Neutrophil (primary cell): ENCODE measurements at regions not wholly inside any gene's neighbourhood (a gene's known extent, or its start where the extent isn't known, plus 50 kb on each side); places are given as distances from the start of the nearest gene placed in this dataset.
A peak's percentile ranks its signal among the peaks of the same experiment; 100 is the strongest.

Experiments
- H3K27ac ChIP-seq: fragments of 200-600 bp; sonication (generic); 2 replicates; pipeline ENCODE4 v1.5.1; 2016; ENCODE audit warnings: mild to moderate bottlenecking, moderate library complexity
- H3K27me3 ChIP-seq: fragments of 200-600 bp; sonication (generic); 2 replicates; pipeline ENCODE4 v1.6.0; 2016; ENCODE audit warnings: mild to moderate bottlenecking
- H3K36me3 ChIP-seq: fragments of 200-600 bp; sonication (generic); 2 replicates; pipeline ENCODE4 v1.5.1; 2017
- H3K4me1 ChIP-seq, 2 experiments: fragments of 200-600 bp in 1 of 2; sonication (generic) in 1 of 2; 1 replicate in 1 of 2; 2 replicates in 1 of 2; pipeline versions ENCODE4 v1.5.1 to v1.6.1; 2013 to 2016; ENCODE audit warnings: low read depth in 1 of 2, low read length in 1 of 2, mild to moderate bottlenecking in 1 of 2, moderate library complexity in 1 of 2; ENCODE audit not compliant: control insufficient read depth in 1 of 2, insufficient read depth in 1 of 2
- H3K4me3 ChIP-seq, 2 experiments: fragments of 200-600 bp in 1 of 2; sonication (generic) in 1 of 2; 1 replicate in 1 of 2; 2 replicates in 1 of 2; pipeline ENCODE4 v1.5.1; 2013 to 2016; ENCODE audit warnings: low read depth in 1 of 2, low read length in 1 of 2, mild to moderate bottlenecking in 1 of 2, moderate library complexity in 1 of 2
- H3K9me3 ChIP-seq: fragments of 200-600 bp; sonication (generic); 2 replicates; pipeline ENCODE4 v1.5.1; 2016
- TF ChIP-seq, protein P1 (sequence below): fragments of 200-600 bp; sonication (generic); IDR thresholded peaks from 2 replicates; pipeline ENCODE4 v1.5.1; 2016; ENCODE audit warnings: antibody characterized with exemption

- no peak overlapping the region for H3K27ac ChIP-seq
- no peaks in the 10 kb centered on the region for H3K36me3 ChIP-seq
- H3K27me3 ChIP-seq = peaks cover 100% of the 10 kb centered on the region
- TF ChIP-seq, protein P1, sequence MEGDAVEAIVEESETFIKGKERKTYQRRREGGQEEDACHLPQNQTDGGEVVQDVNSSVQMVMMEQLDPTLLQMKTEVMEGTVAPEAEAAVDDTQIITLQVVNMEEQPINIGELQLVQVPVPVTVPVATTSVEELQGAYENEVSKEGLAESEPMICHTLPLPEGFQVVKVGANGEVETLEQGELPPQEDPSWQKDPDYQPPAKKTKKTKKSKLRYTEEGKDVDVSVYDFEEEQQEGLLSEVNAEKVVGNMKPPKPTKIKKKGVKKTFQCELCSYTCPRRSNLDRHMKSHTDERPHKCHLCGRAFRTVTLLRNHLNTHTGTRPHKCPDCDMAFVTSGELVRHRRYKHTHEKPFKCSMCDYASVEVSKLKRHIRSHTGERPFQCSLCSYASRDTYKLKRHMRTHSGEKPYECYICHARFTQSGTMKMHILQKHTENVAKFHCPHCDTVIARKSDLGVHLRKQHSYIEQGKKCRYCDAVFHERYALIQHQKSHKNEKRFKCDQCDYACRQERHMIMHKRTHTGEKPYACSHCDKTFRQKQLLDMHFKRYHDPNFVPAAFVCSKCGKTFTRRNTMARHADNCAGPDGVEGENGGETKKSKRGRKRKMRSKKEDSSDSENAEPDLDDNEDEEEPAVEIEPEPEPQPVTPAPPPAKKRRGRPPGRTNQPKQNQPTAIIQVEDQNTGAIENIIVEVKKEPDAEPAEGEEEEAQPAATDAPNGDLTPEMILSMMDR = no peak
- peaks cover 41 to 49% of the 10 kb centered on the region in 2 experiments for H3K4me1 ChIP-seq
- H3K4me3 ChIP-seq = peak overlapping the region in 1 of 2 experiments; percentile 10
- no peaks in the 10 kb centered on the region for H3K9me3 ChIP-seq
Observed at GRCh38 chr3:43994657-43995546, 246.8 kb upstream of the TOPAZ1 start.

- peaks cover 41 to 49% of the 10 kb centered on the region in 2 experiments for H3K4me1 ChIP-seq
- no peak overlapping the region for H3K27ac ChIP-seq
- peak overlapping the region; percentile 8 to 41 for H3K4me3 ChIP-seq
- TF ChIP-seq, protein P1 = no peak
- H3K27me3 ChIP-seq = peaks cover 100% of the 10 kb centered on the region
- no peaks in the 10 kb centered on the region for H3K36me3 ChIP-seq
- H3K9me3 ChIP-seq = no peaks in the 10 kb centered on the region
Observed at GRCh38 chr3:43995547-43996378, 245.9 kb upstream of the TOPAZ1 start.

GRCh38 chr3:43996379-43997301, 245.0 kb upstream of the TOPAZ1 start:
- Histone ChIP-seq H3K9me3 (no peaks in the 10 kb centered on the region), H3K36me3 (no peaks in the 10 kb centered on the region), H3K4me3 (peak overlapping the region; percentile 32 to 41), H3K27ac (no peak overlapping the region), H3K27me3 (peaks cover 100% of the 10 kb centered on the region), H3K4me1 (peaks cover 41 to 49% of the 10 kb centered on the region in 2 experiments)
- TF ChIP-seq, protein P1 = no peak

DNA sequence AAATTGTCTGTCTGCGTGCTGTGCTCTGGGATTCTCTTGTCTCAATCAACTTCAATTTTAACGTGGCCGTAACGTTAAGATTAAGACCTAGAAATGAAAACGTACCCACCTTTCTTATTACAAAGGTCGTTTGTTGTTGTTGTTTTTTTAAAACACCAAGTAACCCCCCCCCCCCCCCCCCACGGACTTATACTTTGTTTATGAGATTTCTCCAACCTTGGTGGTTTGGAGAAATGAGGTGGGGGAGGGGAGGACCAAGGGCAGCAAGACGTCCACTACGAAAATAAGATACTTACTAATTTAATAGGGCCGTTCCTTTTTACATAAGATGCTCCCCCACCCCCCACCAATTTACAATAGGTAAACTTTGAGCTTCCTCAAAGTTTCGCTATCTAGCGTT, 244.4 kb upstream of the TOPAZ1 start:
- H3K4me1 ChIP-seq = peaks cover 41 to 49% of the 10 kb centered on the region in 2 experiments
- H3K9me3 ChIP-seq = no peaks in the 10 kb centered on the region
- H3K36me3 ChIP-seq = no peaks in the 10 kb centered on the region
- TF ChIP-seq, protein P1 = no peak
- H3K27ac ChIP-seq = no peak overlapping the region
- peak overlapping the region; percentile 32 to 41 for H3K4me3 ChIP-seq
- peaks cover 100% of the 10 kb centered on the region for H3K27me3 ChIP-seq
